Loucy (cell line): ENCODE measurements at regions not wholly inside any gene's neighbourhood (a gene's known extent, or its start where the extent isn't known, plus 50 kb on each side); places are given as distances from the start of the nearest gene placed in this dataset.

ENCODE experiments used
- CTCF ChIP-seq: fragments of 200-600 bp; sonication (generic); conservative IDR thresholded peaks from 2 replicates; pipeline ENCODE4 v1.5.1; 2014; ENCODE audit warnings: mild to moderate bottlenecking, antibody characterized with exemption, low read length
- EZH2phosphoT487 ChIP-seq: fragments of 200-600 bp; IDR thresholded peaks from 2 replicates; pipeline ENCODE4 v1.6.1; 2018; ENCODE audit warnings: antibody characterized with exemption, mild to moderate bottlenecking, moderate library complexity, borderline replicate concordance

GRCh38 chr12:65619018-65619417 lies 205.3 kb upstream of the HMGA2 start:
- TF ChIP-seq CTCF (no peak), EZH2phosphoT487 (no peak)
